Osteoblast (primary cell): ENCODE measurements at regions not wholly inside any gene's neighbourhood (a gene's known extent, or its start where the extent isn't known, plus 50 kb on each side); places are given as distances from the start of the nearest gene placed in this dataset.

Experiments
- DNase-seq: peaks from one replicate; pipeline ENCODE4 v3.0.0; 2011; ENCODE audit warnings: low spot score, mixed read lengths; ENCODE audit not compliant: insufficient read length; ENCODE audit errors: missing footprints
- H2AFZ ChIP-seq: 2 replicates; pipeline ENCODE4 v1.6.0; 2011; ENCODE audit warnings: mild to moderate bottlenecking, low read length
- H3K27ac ChIP-seq: 2 replicates; pipeline ENCODE4 v1.5.1; 2011; ENCODE audit warnings: mild to moderate bottlenecking, low read depth, low read length, moderate library complexity
- H3K27me3 ChIP-seq: 2 replicates; pipeline ENCODE4 v1.6.0; 2012; ENCODE audit warnings: mild to moderate bottlenecking, control low read depth, inconsistent platforms, low read length, moderate library complexity; ENCODE audit not compliant: insufficient read depth
- H3K36me3 ChIP-seq: 2 replicates; pipeline ENCODE4 v1.5.1; 2011; ENCODE audit warnings: mild to moderate bottlenecking, low read length, control low read depth, moderate library complexity; ENCODE audit not compliant: insufficient read depth
- H3K4me1 ChIP-seq: 2 replicates; pipeline ENCODE4 v1.5.1; 2011; ENCODE audit warnings: mild to moderate bottlenecking, low read length, control low read depth, moderate library complexity; ENCODE audit not compliant: insufficient read depth
- H3K4me2 ChIP-seq: 2 replicates; pipeline ENCODE4 v1.6.0; 2011; ENCODE audit warnings: mild to moderate bottlenecking, low read length; ENCODE audit not compliant: insufficient read depth
- H3K4me3 ChIP-seq: fragments of 200-600 bp; sonication (generic); 3 replicates; pipeline ENCODE4 v1.5.1; 2012; ENCODE audit warnings: mild to moderate bottlenecking, low read length, inconsistent platforms; ENCODE audit not compliant: insufficient read depth
- H3K79me2 ChIP-seq: 2 replicates; pipeline ENCODE4 v1.6.0; 2012; ENCODE audit warnings: mild to moderate bottlenecking, low read length, control low read depth, inconsistent platforms; ENCODE audit not compliant: insufficient read depth
- H3K9me3 ChIP-seq: 2 replicates; pipeline ENCODE4 v1.5.1; 2011; ENCODE audit warnings: low read depth, low read length, control low read depth
- H4K20me1 ChIP-seq: 2 replicates; pipeline ENCODE4 v1.6.0; 2012; ENCODE audit warnings: mild to moderate bottlenecking, low read length, control low read depth; ENCODE audit not compliant: insufficient read depth
- TF ChIP-seq, protein P1 (sequence below): IDR thresholded peaks from 2 replicates; pipeline ENCODE4 v1.5.1; 2011; ENCODE audit warnings: mild to moderate bottlenecking, low read depth, low read length, moderate library complexity; ENCODE audit errors: extremely low read depth

DNA sequence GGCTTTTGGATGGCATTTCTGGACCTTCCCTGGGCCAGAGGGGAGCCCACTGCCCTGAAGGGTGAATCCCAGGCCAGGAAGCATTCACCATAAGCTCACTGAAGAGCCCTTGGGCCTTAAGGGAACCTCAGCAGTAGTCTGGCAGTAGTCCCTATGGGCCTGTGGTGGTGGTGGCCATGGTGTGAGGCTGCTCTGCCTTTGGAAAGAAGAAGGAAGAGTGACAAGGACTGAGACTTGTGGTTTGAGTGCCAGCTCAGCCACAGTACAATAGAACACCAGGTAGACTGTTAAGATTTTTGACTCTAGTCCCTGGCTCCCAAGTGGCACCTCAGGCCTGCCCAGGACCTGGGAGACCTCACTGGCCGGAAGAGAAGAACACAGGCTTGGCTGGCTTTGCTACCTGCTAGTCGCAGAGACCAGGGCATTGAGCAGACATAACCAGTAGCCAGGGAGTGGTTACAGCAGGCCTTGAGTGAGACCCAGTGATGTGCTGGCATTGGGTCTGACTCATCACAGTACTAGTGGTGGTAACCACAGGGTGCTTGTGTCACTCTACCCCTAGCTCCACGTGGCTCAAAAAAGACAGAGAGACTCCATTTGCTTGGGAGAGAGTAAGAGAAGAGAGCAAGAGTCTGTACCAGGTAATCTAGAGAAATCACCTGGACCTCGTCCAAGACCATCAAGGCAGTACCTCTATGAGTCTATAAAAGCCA is 259.8 kb upstream of the BLID start:
- no peaks in the 10 kb centered on the region for H3K36me3 ChIP-seq
- no peaks in the 10 kb centered on the region for H3K4me1 ChIP-seq
- peak overlapping the region; percentile 6 for H2AFZ ChIP-seq
- no peak overlapping the region for H3K27ac ChIP-seq
- peaks cover 4% of the 10 kb centered on the region for H3K27me3 ChIP-seq
- H3K4me3 ChIP-seq: no peak overlapping the region
- H3K4me2 ChIP-seq: no peak overlapping the region
- no peaks in the 10 kb centered on the region for H4K20me1 ChIP-seq
- no peaks in the 10 kb centered on the region for H3K79me2 ChIP-seq
- no peak for DNase-seq
- TF ChIP-seq, protein P1, sequence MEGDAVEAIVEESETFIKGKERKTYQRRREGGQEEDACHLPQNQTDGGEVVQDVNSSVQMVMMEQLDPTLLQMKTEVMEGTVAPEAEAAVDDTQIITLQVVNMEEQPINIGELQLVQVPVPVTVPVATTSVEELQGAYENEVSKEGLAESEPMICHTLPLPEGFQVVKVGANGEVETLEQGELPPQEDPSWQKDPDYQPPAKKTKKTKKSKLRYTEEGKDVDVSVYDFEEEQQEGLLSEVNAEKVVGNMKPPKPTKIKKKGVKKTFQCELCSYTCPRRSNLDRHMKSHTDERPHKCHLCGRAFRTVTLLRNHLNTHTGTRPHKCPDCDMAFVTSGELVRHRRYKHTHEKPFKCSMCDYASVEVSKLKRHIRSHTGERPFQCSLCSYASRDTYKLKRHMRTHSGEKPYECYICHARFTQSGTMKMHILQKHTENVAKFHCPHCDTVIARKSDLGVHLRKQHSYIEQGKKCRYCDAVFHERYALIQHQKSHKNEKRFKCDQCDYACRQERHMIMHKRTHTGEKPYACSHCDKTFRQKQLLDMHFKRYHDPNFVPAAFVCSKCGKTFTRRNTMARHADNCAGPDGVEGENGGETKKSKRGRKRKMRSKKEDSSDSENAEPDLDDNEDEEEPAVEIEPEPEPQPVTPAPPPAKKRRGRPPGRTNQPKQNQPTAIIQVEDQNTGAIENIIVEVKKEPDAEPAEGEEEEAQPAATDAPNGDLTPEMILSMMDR: no peak
- no peaks in the 10 kb centered on the region for H3K9me3 ChIP-seq

DNA sequence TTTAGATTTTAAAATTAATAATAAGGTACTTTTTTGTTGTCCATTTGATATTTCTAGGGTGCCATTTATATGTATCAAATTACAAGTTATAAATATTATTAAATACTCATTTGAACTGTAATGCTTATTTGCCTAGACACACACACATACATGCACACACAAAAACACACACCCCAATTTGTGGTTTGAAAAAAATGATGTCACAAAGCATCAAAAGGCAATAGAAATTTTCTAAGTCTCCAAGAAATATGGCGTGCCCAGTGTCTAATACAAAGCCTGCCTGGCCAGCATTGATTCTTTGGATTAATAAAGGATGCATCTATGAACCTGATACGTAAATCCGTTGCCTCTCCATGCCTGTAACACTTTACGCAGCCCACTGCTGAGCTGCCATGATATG is 252.8 kb upstream of the BLID start:
- H2AFZ ChIP-seq: no peak overlapping the region
- H3K79me2 ChIP-seq: no peaks in the 10 kb centered on the region
- no peaks in the 10 kb centered on the region for H4K20me1 ChIP-seq
- TF ChIP-seq, protein P1: no peak
- no peaks in the 10 kb centered on the region for H3K36me3 ChIP-seq
- H3K4me3 ChIP-seq: no peak overlapping the region
- no peaks in the 10 kb centered on the region for H3K9me3 ChIP-seq
- no peak for DNase-seq
- no peaks in the 10 kb centered on the region for H3K4me1 ChIP-seq
- peaks cover 29% of the 10 kb centered on the region for H3K27me3 ChIP-seq
- H3K27ac ChIP-seq: no peak overlapping the region
- H3K4me2 ChIP-seq: no peak overlapping the region

GRCh38 chr11:122367809-122368231 is 251.8 kb upstream of the BLID start:
- H3K4me1 ChIP-seq: no peaks in the 10 kb centered on the region
- TF ChIP-seq, protein P1: no peak
- no peak overlapping the region for H3K4me3 ChIP-seq
- no peaks in the 10 kb centered on the region for H3K9me3 ChIP-seq
- H2AFZ ChIP-seq: no peak overlapping the region
- H3K79me2 ChIP-seq: no peaks in the 10 kb centered on the region
- no peak overlapping the region for H3K27ac ChIP-seq
- H3K4me2 ChIP-seq: no peak overlapping the region
- H3K36me3 ChIP-seq: no peaks in the 10 kb centered on the region
- no peaks in the 10 kb centered on the region for H4K20me1 ChIP-seq
- H3K27me3 ChIP-seq: peaks cover 29% of the 10 kb centered on the region
- no peak for DNase-seq

GRCh38 chr11:122365610-122366360 is 249.8 kb upstream of the BLID start:
- no peaks in the 10 kb centered on the region for H3K4me1 ChIP-seq
- H3K4me3 ChIP-seq: no peak overlapping the region
- no peaks in the 10 kb centered on the region for H3K36me3 ChIP-seq
- H3K4me2 ChIP-seq: no peak overlapping the region
- no peaks in the 10 kb centered on the region for H3K9me3 ChIP-seq
- no peaks in the 10 kb centered on the region for H4K20me1 ChIP-seq
- no peak overlapping the region for H2AFZ ChIP-seq
- DNase-seq: no peak
- TF ChIP-seq, protein P1: no peak
- peaks cover 29% of the 10 kb centered on the region for H3K27me3 ChIP-seq
- no peak overlapping the region for H3K27ac ChIP-seq
- H3K79me2 ChIP-seq: no peaks in the 10 kb centered on the region
